H9 (cell line): ENCODE measurements at regions not wholly inside any gene's neighbourhood (a gene's known extent, or its start where the extent isn't known, plus 50 kb on each side); places are given as distances from the start of the nearest gene placed in this dataset.

ENCODE experiments used
- DNase-seq: peaks from one replicate; pipeline ENCODE4 v3.0.0-alpha.2; 2017
- H2AFZ ChIP-seq: one replicate; pipeline ENCODE4 v1.6.1; 2013; ENCODE audit warnings: mild to moderate bottlenecking, low read length, control low read depth, moderate library complexity
- H2AK5ac ChIP-seq: 2 replicates; pipeline ENCODE4 v1.6.1; 2013; ENCODE audit warnings: low read length, control low read depth, mixed read lengths; ENCODE audit not compliant: insufficient read length
- H2BK120ac ChIP-seq: one replicate; pipeline ENCODE4 v1.6.1; 2013; ENCODE audit warnings: low read depth, mild to moderate bottlenecking, low read length, control low read depth, inconsistent platforms; ENCODE audit not compliant: poor library complexity, severe bottlenecking
- H2BK12ac ChIP-seq: 2 replicates; pipeline ENCODE4 v1.6.1; 2013; ENCODE audit warnings: low read length, control low read depth, mixed read lengths, low read depth; ENCODE audit not compliant: insufficient read length
- H2BK15ac ChIP-seq: 2 replicates; pipeline ENCODE4 v1.6.1; 2013; ENCODE audit warnings: low read depth, low read length, control low read depth
- H2BK20ac ChIP-seq: one replicate; pipeline ENCODE4 v1.6.1; 2013; ENCODE audit warnings: low read depth, mild to moderate bottlenecking, low read length, control low read depth, inconsistent platforms; ENCODE audit not compliant: poor library complexity, severe bottlenecking
- H2BK5ac ChIP-seq: 2 replicates; pipeline ENCODE4 v1.6.1; 2013; ENCODE audit warnings: low read length, control low read depth, mixed read lengths; ENCODE audit not compliant: insufficient read length
- H3K14ac ChIP-seq: 2 replicates; pipeline ENCODE4 v1.6.1; 2013; ENCODE audit warnings: low read length, control low read depth; ENCODE audit not compliant: insufficient read depth
- H3K18ac ChIP-seq: 2 replicates; pipeline ENCODE4 v1.6.1; 2013; ENCODE audit warnings: low read depth, mild to moderate bottlenecking, mixed read lengths, low read length, control low read depth; ENCODE audit not compliant: insufficient read length
- H3K23ac ChIP-seq: 2 replicates; pipeline ENCODE4 v1.6.1; 2013; ENCODE audit warnings: low read length, control low read depth, mixed read lengths, low read depth; ENCODE audit not compliant: insufficient read length
- H3K23me2 ChIP-seq: 2 replicates; pipeline ENCODE4 v1.6.1; 2013; ENCODE audit warnings: low read depth, mild to moderate bottlenecking, mixed read lengths, low read length, control low read depth; ENCODE audit not compliant: insufficient read length, poor library complexity, severe bottlenecking
- H3K27ac ChIP-seq: 2 replicates; pipeline ENCODE4 v1.5.1; 2013; ENCODE audit warnings: low read length, control low read depth, mixed read lengths, low read depth; ENCODE audit not compliant: insufficient read length
- H3K27me3 ChIP-seq: 2 replicates; pipeline ENCODE4 v1.6.1; 2013; ENCODE audit warnings: low read length, control low read depth, inconsistent platforms; ENCODE audit not compliant: insufficient read depth
- H3K4ac ChIP-seq: 2 replicates; pipeline ENCODE4 v1.6.1; 2013; ENCODE audit warnings: low read depth, mild to moderate bottlenecking, control low read depth, inconsistent platforms, low read length, moderate library complexity
- H3K4me1 ChIP-seq: 2 replicates; pipeline ENCODE4 v1.6.1; 2013; ENCODE audit warnings: low read length, control low read depth, inconsistent platforms; ENCODE audit not compliant: insufficient read depth
- H3K4me2 ChIP-seq: 2 replicates; pipeline ENCODE4 v1.6.1; 2013; ENCODE audit warnings: low read length, control low read depth, mixed read lengths; ENCODE audit not compliant: insufficient read length, insufficient read depth
- H3K56ac ChIP-seq: 2 replicates; pipeline ENCODE4 v1.6.1; 2013; ENCODE audit warnings: low read depth, mild to moderate bottlenecking, mixed read lengths, low read length, control low read depth; ENCODE audit not compliant: insufficient read length
- H3K79me1 ChIP-seq: 2 replicates; pipeline ENCODE4 v1.6.1; 2013; ENCODE audit warnings: low read depth, mild to moderate bottlenecking, moderate library complexity, low read length, control low read depth, inconsistent platforms; ENCODE audit not compliant: insufficient read depth, poor library complexity, severe bottlenecking
- H3K79me2 ChIP-seq: 2 replicates; pipeline ENCODE4 v1.6.1; 2013; ENCODE audit warnings: low read length, control low read depth, inconsistent platforms; ENCODE audit not compliant: insufficient read depth
- H3K9ac ChIP-seq: 2 replicates; pipeline ENCODE4 v1.6.1; 2013; ENCODE audit warnings: low read length, control low read depth, mixed read lengths; ENCODE audit not compliant: insufficient read length; ENCODE audit errors: extremely low read depth
- H3K9me3 ChIP-seq: one replicate; pipeline ENCODE4 v1.6.1; 2013; ENCODE audit warnings: low read depth, low read length, inconsistent platforms; ENCODE audit not compliant: control insufficient read depth
- H3T11ph ChIP-seq: one replicate; pipeline ENCODE4 v1.6.1; 2013; ENCODE audit warnings: mild to moderate bottlenecking, low read length, control low read depth, inconsistent platforms
- H4K20me1 ChIP-seq: one replicate; pipeline ENCODE4 v1.6.1; 2013; ENCODE audit not compliant: control insufficient read depth, insufficient read length, insufficient read depth
- H4K5ac ChIP-seq: 2 replicates; pipeline ENCODE4 v1.6.1; 2013; ENCODE audit warnings: low read depth, mild to moderate bottlenecking, mixed read lengths, low read length, control low read depth; ENCODE audit not compliant: insufficient read length
- H4K8ac ChIP-seq: replicated peaks from 2 replicates; pipeline ENCODE4 v1.6.1; 2013; ENCODE audit warnings: low read length, control low read depth, mixed read lengths, low read depth; ENCODE audit not compliant: insufficient read length
- H4K91ac ChIP-seq: 2 replicates; pipeline ENCODE4 v1.6.1; 2013; ENCODE audit warnings: low read depth, mild to moderate bottlenecking, moderate library complexity, mixed read lengths, low read length, control low read depth; ENCODE audit not compliant: insufficient read length
- H3K27ac Mint-ChIP-seq, 3 experiments: 2 replicates in 2 of 3; 3 replicates in 1 of 3; pipeline ENCODE4 v1.8.0; 2020 to 2021; ENCODE audit warnings: mixed read lengths in 3 of 3, mild to moderate bottlenecking in 1 of 3, moderate library complexity in 1 of 3
- H3K27me3 Mint-ChIP-seq: 2 replicates; pipeline ENCODE4 v1.8.0; 2021; ENCODE audit warnings: low read depth, mild to moderate bottlenecking, moderate library complexity, mixed read lengths
- H3K36me3 Mint-ChIP-seq, 3 experiments: 2 replicates in 2 of 3; 3 replicates in 1 of 3; pipeline ENCODE4 v1.8.0; 2020 to 2021; ENCODE audit warnings: low read depth in 3 of 3, mixed read lengths in 3 of 3; ENCODE audit not compliant: insufficient read depth in 1 of 3
- H3K4me1 Mint-ChIP-seq, 2 experiments: 2 replicates each; pipeline ENCODE4 v1.8.0; 2020; ENCODE audit warnings: mixed read lengths in 2 of 2
- H3K4me3 Mint-ChIP-seq, 2 experiments: 2 replicates in 1 of 2; 3 replicates in 1 of 2; pipeline ENCODE4 v1.8.0; 2020 to 2021; ENCODE audit warnings: mild to moderate bottlenecking in 2 of 2, mixed read lengths in 2 of 2, moderate library complexity in 1 of 2
- H3K9me3 Mint-ChIP-seq, 2 experiments: 2 replicates in 1 of 2; 3 replicates in 1 of 2; pipeline ENCODE4 v1.8.0; 2020; ENCODE audit warnings: mild to moderate bottlenecking in 2 of 2, mixed read lengths in 2 of 2, moderate library complexity in 1 of 2
- WGBS: extraction: QIAGEN DNeasy Blood & Tissue Kit; methylation state at CpG from one replicate; pipeline ENCODE4 v1.1.7; 2013; ENCODE audit warnings: missing lambda C conversion rate, low lambda C conversion rate, mixed read lengths; ENCODE audit not compliant: insufficient read length; ENCODE audit errors: extremely low coverage; 5-methylcytosine and 5-hydroxymethylcytosine counted together
- TF ChIP-seq, protein P1 (sequence below): fragments of 200-600 bp; sonication (generic); conservative IDR thresholded peaks from 3 replicates; pipeline ENCODE4 v1.8.0; 2021; ENCODE audit warnings: antibody characterized with exemption, mild to moderate bottlenecking

DNA sequence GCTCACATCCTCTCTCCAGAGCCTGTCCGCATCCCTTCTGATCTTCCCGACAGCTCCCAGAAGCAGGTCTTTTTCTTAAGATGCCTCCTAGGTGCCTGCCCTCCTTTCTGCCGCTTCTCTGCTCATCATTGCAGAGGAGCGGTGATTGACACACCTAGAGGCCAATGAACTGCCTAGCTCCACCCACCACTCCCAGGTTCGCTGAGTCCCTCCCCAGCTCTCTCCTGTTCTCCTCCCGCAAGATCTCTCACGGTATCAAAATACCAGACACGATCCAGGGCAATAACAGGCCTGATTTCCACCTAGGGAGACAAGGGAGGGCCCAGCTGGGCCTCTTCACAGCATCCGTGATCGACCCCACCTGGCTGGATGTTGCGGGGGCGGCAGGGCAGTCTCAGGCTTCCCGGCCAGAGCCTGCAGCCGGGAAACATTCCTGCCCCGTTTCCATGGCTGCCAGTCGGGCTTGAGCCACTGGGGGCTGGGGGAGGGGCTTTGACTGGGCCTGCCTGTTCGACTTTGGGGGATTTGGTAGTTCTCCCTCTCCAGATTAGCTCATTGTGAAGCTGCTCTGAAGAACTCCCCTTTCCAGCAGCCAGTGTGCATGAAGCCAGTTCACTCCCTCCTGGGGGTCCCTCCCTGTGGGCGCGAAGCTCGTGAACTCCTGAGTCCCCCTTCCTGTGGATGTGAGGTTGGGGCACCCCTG, 373.5 kb downstream of the RPS24 start:
- Histone ChIP-seq H3K9ac (peak overlapping the region; percentile 65), H4K5ac (no peak overlapping the region), H3K14ac (peak overlapping the region; percentile 97; the same call in 1 of the 2 replicates), H2BK20ac (no peak overlapping the region), H3T11ph (peak overlapping the region; percentile 61), H4K20me1 (no peaks in the 10 kb centered on the region), H3K9me3 (no peaks in the 10 kb centered on the region), H3K18ac (peak overlapping the region; percentile 97), H3K4me2 (peak overlapping the region; percentile 60), H2AK5ac (no peak overlapping the region), H2BK15ac (no peak overlapping the region), H3K79me1 (no peaks in the 10 kb centered on the region), H4K8ac (no peak overlapping the region), H3K27ac (no peak overlapping the region), H2AFZ (peak overlapping the region; percentile 82), H3K56ac (no peak overlapping the region), H2BK120ac (no peak overlapping the region), H3K79me2 (no peaks in the 10 kb centered on the region), H3K27me3 (no peaks in the 10 kb centered on the region), H3K4me1 (peaks cover 4% of the 10 kb centered on the region; the same call in 1 of the 2 replicates), H3K23me2 (no peaks in the 10 kb centered on the region), H3K4ac (no peak overlapping the region), H3K23ac (no peak overlapping the region), H2BK5ac (no peak overlapping the region), H2BK12ac (no peak overlapping the region), H4K91ac (no peak overlapping the region)
- no CpG with 5 or more reads among the region's 20 CpGs for WGBS
- Mint-ChIP-seq H3K4me1 (peaks cover 22 to 25% of the 10 kb centered on the region in 2 experiments), H3K36me3 (peaks cover 0 to 18% (median 0%) of the 10 kb centered on the region in 3 experiments; a peak in 2 of 7 replicates), H3K4me3 (peak overlapping the region; percentile 88), H3K9me3 (peaks cover 0 to 5% of the 10 kb centered on the region in 2 experiments; a peak in 1 of 5 replicates), H3K27ac (peak overlapping the region; percentile 96 to 99 (median 97)), H3K27me3 (peaks cover 27% of the 10 kb centered on the region)
- TF ChIP-seq, protein P1, sequence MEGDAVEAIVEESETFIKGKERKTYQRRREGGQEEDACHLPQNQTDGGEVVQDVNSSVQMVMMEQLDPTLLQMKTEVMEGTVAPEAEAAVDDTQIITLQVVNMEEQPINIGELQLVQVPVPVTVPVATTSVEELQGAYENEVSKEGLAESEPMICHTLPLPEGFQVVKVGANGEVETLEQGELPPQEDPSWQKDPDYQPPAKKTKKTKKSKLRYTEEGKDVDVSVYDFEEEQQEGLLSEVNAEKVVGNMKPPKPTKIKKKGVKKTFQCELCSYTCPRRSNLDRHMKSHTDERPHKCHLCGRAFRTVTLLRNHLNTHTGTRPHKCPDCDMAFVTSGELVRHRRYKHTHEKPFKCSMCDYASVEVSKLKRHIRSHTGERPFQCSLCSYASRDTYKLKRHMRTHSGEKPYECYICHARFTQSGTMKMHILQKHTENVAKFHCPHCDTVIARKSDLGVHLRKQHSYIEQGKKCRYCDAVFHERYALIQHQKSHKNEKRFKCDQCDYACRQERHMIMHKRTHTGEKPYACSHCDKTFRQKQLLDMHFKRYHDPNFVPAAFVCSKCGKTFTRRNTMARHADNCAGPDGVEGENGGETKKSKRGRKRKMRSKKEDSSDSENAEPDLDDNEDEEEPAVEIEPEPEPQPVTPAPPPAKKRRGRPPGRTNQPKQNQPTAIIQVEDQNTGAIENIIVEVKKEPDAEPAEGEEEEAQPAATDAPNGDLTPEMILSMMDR: no peak
- DNase-seq: peak; percentile 97
